Osteoblast (primary cell): ENCODE measurements at regions not wholly inside any gene's neighbourhood (a gene's known extent, or its start where the extent isn't known, plus 50 kb on each side); places are given as distances from the start of the nearest gene placed in this dataset.
"Not testable (repeated sequence)": the region's sequence is repeated elsewhere in the genome, so short reads cannot be mapped to it uniquely, and the experiment has no call there.

Source experiments
- DNase-seq: peaks from one replicate; pipeline ENCODE4 v3.0.0; 2011; ENCODE audit warnings: low spot score, mixed read lengths; ENCODE audit not compliant: insufficient read length; ENCODE audit errors: missing footprints
- H2AFZ ChIP-seq: 2 replicates; pipeline ENCODE4 v1.6.0; 2011; ENCODE audit warnings: mild to moderate bottlenecking, low read length
- H3K27ac ChIP-seq: 2 replicates; pipeline ENCODE4 v1.5.1; 2011; ENCODE audit warnings: mild to moderate bottlenecking, low read depth, low read length, moderate library complexity
- H3K27me3 ChIP-seq: 2 replicates; pipeline ENCODE4 v1.6.0; 2012; ENCODE audit warnings: mild to moderate bottlenecking, control low read depth, inconsistent platforms, low read length, moderate library complexity; ENCODE audit not compliant: insufficient read depth
- H3K36me3 ChIP-seq: 2 replicates; pipeline ENCODE4 v1.5.1; 2011; ENCODE audit warnings: mild to moderate bottlenecking, low read length, control low read depth, moderate library complexity; ENCODE audit not compliant: insufficient read depth
- H3K4me1 ChIP-seq: 2 replicates; pipeline ENCODE4 v1.5.1; 2011; ENCODE audit warnings: mild to moderate bottlenecking, low read length, control low read depth, moderate library complexity; ENCODE audit not compliant: insufficient read depth
- H3K4me2 ChIP-seq: 2 replicates; pipeline ENCODE4 v1.6.0; 2011; ENCODE audit warnings: mild to moderate bottlenecking, low read length; ENCODE audit not compliant: insufficient read depth
- H3K4me3 ChIP-seq: fragments of 200-600 bp; sonication (generic); 3 replicates; pipeline ENCODE4 v1.5.1; 2012; ENCODE audit warnings: mild to moderate bottlenecking, low read length, inconsistent platforms; ENCODE audit not compliant: insufficient read depth
- H3K79me2 ChIP-seq: 2 replicates; pipeline ENCODE4 v1.6.0; 2012; ENCODE audit warnings: mild to moderate bottlenecking, low read length, control low read depth, inconsistent platforms; ENCODE audit not compliant: insufficient read depth
- H3K9me3 ChIP-seq: 2 replicates; pipeline ENCODE4 v1.5.1; 2011; ENCODE audit warnings: low read depth, low read length, control low read depth
- H4K20me1 ChIP-seq: 2 replicates; pipeline ENCODE4 v1.6.0; 2012; ENCODE audit warnings: mild to moderate bottlenecking, low read length, control low read depth; ENCODE audit not compliant: insufficient read depth
- TF ChIP-seq, protein P1 (sequence below): IDR thresholded peaks from 2 replicates; pipeline ENCODE4 v1.5.1; 2011; ENCODE audit warnings: mild to moderate bottlenecking, low read depth, low read length, moderate library complexity; ENCODE audit errors: extremely low read depth

DNA sequence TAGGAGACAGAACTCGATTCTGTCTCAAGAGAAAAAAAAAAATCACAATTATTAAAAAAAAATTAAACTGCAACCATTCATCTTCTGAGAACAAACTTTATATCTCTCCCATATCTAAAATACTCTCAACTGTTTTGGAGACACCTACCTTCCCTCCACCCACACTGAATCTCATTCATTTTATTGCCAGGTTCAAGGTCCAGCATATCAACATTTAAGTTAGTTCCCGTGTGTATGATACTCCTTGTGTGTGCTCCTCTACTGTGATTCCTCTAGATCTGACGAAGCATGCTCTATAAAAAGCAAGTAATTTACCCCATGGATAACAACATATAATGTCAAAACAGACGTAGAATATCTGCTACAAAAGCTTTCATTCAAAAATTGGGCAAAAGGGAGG is 351.8 kb upstream of the SORCS1 start:
- H3K4me2 ChIP-seq, result no peak overlapping the region
- TF ChIP-seq, protein P1, sequence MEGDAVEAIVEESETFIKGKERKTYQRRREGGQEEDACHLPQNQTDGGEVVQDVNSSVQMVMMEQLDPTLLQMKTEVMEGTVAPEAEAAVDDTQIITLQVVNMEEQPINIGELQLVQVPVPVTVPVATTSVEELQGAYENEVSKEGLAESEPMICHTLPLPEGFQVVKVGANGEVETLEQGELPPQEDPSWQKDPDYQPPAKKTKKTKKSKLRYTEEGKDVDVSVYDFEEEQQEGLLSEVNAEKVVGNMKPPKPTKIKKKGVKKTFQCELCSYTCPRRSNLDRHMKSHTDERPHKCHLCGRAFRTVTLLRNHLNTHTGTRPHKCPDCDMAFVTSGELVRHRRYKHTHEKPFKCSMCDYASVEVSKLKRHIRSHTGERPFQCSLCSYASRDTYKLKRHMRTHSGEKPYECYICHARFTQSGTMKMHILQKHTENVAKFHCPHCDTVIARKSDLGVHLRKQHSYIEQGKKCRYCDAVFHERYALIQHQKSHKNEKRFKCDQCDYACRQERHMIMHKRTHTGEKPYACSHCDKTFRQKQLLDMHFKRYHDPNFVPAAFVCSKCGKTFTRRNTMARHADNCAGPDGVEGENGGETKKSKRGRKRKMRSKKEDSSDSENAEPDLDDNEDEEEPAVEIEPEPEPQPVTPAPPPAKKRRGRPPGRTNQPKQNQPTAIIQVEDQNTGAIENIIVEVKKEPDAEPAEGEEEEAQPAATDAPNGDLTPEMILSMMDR, result no peak
- H3K27ac ChIP-seq, result no peak overlapping the region
- H2AFZ ChIP-seq, result no peak overlapping the region
- H3K4me3 ChIP-seq, result no peak overlapping the region
- H3K9me3 ChIP-seq, result no peaks in the 10 kb centered on the region
- H3K4me1 ChIP-seq, result no peaks in the 10 kb centered on the region
- H3K36me3 ChIP-seq, result no peaks in the 10 kb centered on the region
- no peaks in the 10 kb centered on the region for H3K27me3 ChIP-seq
- no peaks in the 10 kb centered on the region for H4K20me1 ChIP-seq
- no peak for DNase-seq
- no peaks in the 10 kb centered on the region for H3K79me2 ChIP-seq

DNA sequence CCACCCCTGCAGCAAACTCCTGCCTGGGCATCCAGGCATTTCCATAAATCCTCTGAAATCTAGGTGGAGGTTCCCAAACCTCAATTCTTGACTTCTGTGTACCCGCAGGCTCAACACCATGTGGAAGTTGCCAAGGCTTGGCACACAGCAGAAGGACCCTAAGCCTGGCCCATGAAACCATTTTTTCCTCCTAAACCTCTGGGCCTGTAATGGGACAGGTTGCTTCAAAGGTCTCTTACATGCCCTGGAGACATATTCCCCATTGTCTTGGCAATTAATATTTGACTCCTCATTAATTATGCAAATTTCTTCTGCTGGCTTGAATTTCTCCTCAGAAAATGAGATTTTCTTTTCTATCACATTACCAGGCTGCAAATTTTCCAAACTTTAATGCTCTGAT is 339.5 kb upstream of the SORCS1 start:
- not testable (repeated sequence) for H3K36me3 ChIP-seq, H3K9me3 ChIP-seq, H3K27me3 ChIP-seq, H3K4me2 ChIP-seq, H4K20me1 ChIP-seq, H3K79me2 ChIP-seq, H2AFZ ChIP-seq, DNase-seq, H3K4me1 ChIP-seq, H3K27ac ChIP-seq, H3K4me3 ChIP-seq

DNA sequence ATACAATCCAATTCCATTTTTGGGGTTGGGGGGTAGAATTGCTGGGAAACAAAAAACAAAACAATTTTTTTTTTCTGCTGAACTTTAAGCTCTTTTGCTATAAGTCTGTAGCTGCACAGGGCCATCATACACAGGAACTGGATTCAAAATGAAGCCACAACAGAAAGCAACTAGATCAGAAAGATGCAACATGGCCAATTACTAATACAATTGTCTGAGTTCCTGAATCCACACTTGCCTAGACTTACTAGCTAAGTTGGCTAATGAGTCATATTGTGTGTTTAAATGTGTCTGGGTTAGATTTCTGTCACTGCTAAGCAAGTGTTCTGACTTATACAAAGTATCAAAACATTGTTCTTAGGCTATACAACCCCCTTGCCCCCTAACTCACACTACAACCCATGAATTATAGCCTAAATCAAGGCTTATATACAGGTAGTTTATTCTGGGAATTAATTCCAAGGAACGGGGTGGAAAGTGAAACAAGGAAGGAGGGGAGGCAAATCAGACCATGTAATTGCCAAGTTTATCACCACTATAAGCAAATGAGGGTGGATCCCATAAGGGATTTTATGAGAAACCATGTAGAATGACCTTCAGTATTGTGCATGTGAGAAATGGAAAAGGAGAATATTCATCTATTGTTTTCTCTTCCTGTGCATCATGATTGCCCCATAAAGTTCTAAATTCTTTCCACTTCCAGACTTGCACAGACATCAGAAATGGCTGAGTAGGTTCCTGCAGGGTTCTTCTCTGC is 337.9 kb upstream of the SORCS1 start:
- no peak overlapping the region for H3K4me3 ChIP-seq

DNA sequence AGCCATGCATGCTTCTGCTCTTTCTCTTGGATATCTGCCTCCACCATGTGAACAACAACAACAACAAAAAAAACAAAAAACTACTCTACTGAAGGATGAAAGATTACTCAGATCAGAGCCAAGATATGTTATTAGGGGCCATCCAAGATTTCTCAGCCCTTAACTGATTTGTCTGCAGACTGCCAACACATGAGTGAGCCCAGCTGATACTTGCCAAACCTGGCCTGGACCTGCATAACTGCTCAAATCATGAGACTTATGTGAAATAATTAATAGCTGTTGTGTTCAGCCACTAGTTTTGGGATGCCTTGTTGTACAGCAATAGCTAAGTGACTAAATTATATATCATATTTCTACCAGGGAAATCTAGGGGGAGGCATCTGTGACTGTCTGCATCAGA is 334.5 kb upstream of the SORCS1 start:
- Histone ChIP-seq H3K79me2 (no peaks in the 10 kb centered on the region), H3K4me3 (no peak overlapping the region), H2AFZ (no peak overlapping the region), H4K20me1 (no peaks in the 10 kb centered on the region), H3K27me3 (no peaks in the 10 kb centered on the region), H3K4me2 (no peak overlapping the region), H3K4me1 (no peaks in the 10 kb centered on the region), H3K27ac (no peak overlapping the region), H3K9me3 (no peaks in the 10 kb centered on the region), H3K36me3 (no peaks in the 10 kb centered on the region)
- DNase-seq, result peak; percentile 37
- TF ChIP-seq, protein P1, result no peak

More for the DNA sequence above, 337.9 kb upstream of the SORCS1 start:
- Histone ChIP-seq H3K79me2 (no peaks in the 10 kb centered on the region), H4K20me1 (no peaks in the 10 kb centered on the region), H3K9me3 (no peaks in the 10 kb centered on the region), H2AFZ (no peak overlapping the region), H3K27ac (no peak overlapping the region), H3K4me2 (no peak overlapping the region), H3K27me3 (no peaks in the 10 kb centered on the region), H3K4me1 (no peaks in the 10 kb centered on the region), H3K36me3 (no peaks in the 10 kb centered on the region)
- TF ChIP-seq, protein P1, result no peak
- no peak for DNase-seq
